Transverse colon (tissue), 4 donors: ENCODE measurements at regions not wholly inside any gene's neighbourhood (a gene's known extent, or its start where the extent isn't known, plus 50 kb on each side); places are given as distances from the start of the nearest gene placed in this dataset.

Experiments
- DNase-seq: peaks from one replicate; pipeline ENCODE4 v3.0.0-alpha.2; 2019
- H3K27ac ChIP-seq, 4 donors: fragments of 200-600 bp; sonication (generic); 2 replicates each; pipeline ENCODE4 v1.5.1; 2016 to 2018; ENCODE audit warnings: inconsistent platforms in 4 of 4
- H3K27me3 ChIP-seq: fragments of 200-600 bp; sonication (generic); 2 replicates; pipeline ENCODE4 v1.5.1; 2017; ENCODE audit warnings: inconsistent platforms
- H3K36me3 ChIP-seq, 4 donors: fragments of 200-600 bp; sonication (generic); 2 replicates each; pipeline ENCODE4 v1.5.1; 2017 to 2019; ENCODE audit warnings: inconsistent platforms in 4 of 4
- H3K4me1 ChIP-seq, 4 donors: fragments of 200-600 bp; sonication (generic); 2 replicates each; pipeline ENCODE4 v1.5.1; 2017 to 2020; ENCODE audit warnings: inconsistent platforms in 4 of 4
- H3K4me3 ChIP-seq, 4 donors: fragments of 200-600 bp; sonication (generic); 1 replicate in 1 of 4; 2 replicates in 3 of 4; pipeline versions ENCODE4 v1.5.1 to v1.6.1; 2017 to 2019; ENCODE audit warnings: inconsistent platforms in 4 of 4
- H3K9me3 ChIP-seq, 2 donors: fragments of 200-600 bp; sonication (generic); 2 replicates each; pipeline ENCODE4 v1.5.1; 2017 to 2019; ENCODE audit warnings: inconsistent platforms in 2 of 2
- CTCF ChIP-seq, 5 experiments: fragments of 200-600 bp in 3 of 5; fragments of 450-650 bp in 2 of 5; sonication (generic) in 3 of 5; IDR thresholded peaks; 1 replicate in 2 of 5; 2 replicates in 3 of 5; pipeline ENCODE4 v1.5.1; 2016 to 2017; ENCODE audit warnings: antibody characterized with exemption in 5 of 5, inconsistent platforms in 3 of 5, mild to moderate bottlenecking in 2 of 5, moderate library complexity in 1 of 5
- EP300 ChIP-seq: sonication (generic); formaldehyde crosslinking; IDR thresholded peaks from one replicate; pipeline ENCODE4 v1.6.1; 2017; ENCODE audit warnings: antibody characterized with exemption, low read depth
- POLR2A ChIP-seq: fragments of 450-650 bp; IDR thresholded peaks from one replicate; pipeline ENCODE4 v1.6.1; 2016; ENCODE audit warnings: antibody characterized with exemption, mild to moderate bottlenecking, moderate library complexity
- POLR2AphosphoS5 ChIP-seq, 3 donors: sonication (generic); formaldehyde crosslinking; IDR thresholded peaks; one replicate each; pipeline ENCODE4 v1.6.1; 2016; ENCODE audit warnings: antibody characterized with exemption in 3 of 3
- WGBS, 2 donors: methylation state at CpG; one replicate each; pipeline ENCODE4 v1.1.5; 2018; ENCODE audit warnings: low coverage in 1 of 2; 5-methylcytosine and 5-hydroxymethylcytosine counted together
- in situ Hi-C, 4 donors: fragments of 200-750 bp; cut with MboI; loops; one replicate each; pipeline versions ENCODE4 v1.15.0 to v1.15.1; 2017; ENCODE audit warnings: low sequenced_read_pairs in 3 of 4, low pct_ligation_motif_present in 1 of 4, low pct_unique_long_range_greater_than_20kb in 1 of 4
- intact Hi-C: fragments of 100-400 bp; cut with DNase I; formaldehyde crosslinking; loops from one replicate; pipeline ENCODE4 v1.15.1; 2023; ENCODE audit warnings: low total_unique reads

DNA sequence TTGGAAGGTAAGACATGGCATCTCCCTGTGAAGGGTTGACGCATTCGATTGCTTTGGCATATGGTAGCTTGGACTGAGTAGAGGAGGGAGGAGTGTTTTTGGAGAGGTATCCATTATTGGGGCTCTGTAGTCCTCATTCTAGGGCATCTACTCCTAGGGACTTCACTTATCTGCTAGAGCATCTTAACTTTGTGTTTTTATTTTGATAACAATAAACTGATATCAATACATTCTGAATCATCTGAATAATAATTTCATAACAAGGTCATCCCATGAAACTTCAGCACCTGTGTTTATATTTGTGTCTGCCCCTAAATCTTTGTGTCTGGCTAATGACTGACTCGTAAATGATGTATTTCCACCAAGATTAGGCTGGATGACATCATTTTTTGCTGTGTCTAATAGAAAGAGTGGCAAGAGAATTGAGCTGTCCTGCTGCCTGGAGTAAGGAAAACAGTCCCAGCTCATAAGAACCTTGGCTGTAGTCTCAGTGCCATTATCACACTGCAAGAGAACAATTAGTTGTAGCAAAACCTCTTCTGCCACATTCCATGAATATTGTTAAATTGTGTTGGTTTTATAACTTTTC lies 288.5 kb downstream of the PRL start:
- 85 to 86% methylated on average over 2 to 3 of the region's 3 CpGs for WGBS, 2 donors
- in situ Hi-C loops: no loop called here

DNA sequence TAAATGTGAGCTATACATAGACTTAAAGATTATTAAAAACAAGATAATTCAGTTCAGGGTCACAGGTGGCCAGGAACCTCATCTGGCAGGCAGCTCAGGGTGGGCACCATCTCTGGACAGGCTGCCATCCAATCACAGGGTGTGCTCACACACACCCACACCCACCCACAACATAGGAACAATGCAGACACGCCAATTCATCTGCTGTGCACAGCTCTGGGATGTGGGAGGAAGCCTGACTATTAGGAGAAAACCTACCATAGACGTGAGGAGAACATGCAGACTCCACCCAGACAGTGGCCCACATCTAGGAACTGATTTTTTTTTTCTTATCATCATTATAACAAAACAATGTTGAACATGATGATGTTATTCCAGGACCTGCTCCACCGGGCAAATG lies 286.7 kb downstream of the PRL start:
- in situ Hi-C loops (no loop called here), intact Hi-C loops (no loop called here)
- Histone ChIP-seq H3K4me3 (no peak overlapping the region), H3K36me3 (no peaks in the 10 kb centered on the region), H3K9me3 (no peaks in the 10 kb centered on the region), H3K27me3 (no peaks in the 10 kb centered on the region), H3K4me1 (no peaks in the 10 kb centered on the region), H3K27ac (no peak overlapping the region)
- WGBS, 2 donors: 78 to 92% methylated on average over 1 to 3 of the region's 3 CpGs
- TF ChIP-seq POLR2AphosphoS5 (IDR thresholded peaks at IDR 0.05) (no peak), EP300 (no peak), CTCF (IDR thresholded peaks at IDR 0.05) (no peak), POLR2A (no peak)
- DNase-seq: no peak

More for the DNA sequence above, 288.5 kb downstream of the PRL start:
- H3K4me1 ChIP-seq: peaks cover 0 to 7% (median under 1%) of the 10 kb centered on the region in 4 donors
- DNase-seq: no peak
- no peak overlapping the region for H3K4me3 ChIP-seq
- H3K27ac ChIP-seq: no peak overlapping the region
- TF ChIP-seq EP300: no peak
- TF ChIP-seq CTCF (IDR thresholded peaks at IDR 0.05): no peak
- no peak for TF ChIP-seq POLR2AphosphoS5 (IDR thresholded peaks at IDR 0.05)
- no peak for TF ChIP-seq POLR2A
- H3K36me3 ChIP-seq: no peaks in the 10 kb centered on the region
- H3K9me3 ChIP-seq: no peaks in the 10 kb centered on the region
- no peaks in the 10 kb centered on the region for H3K27me3 ChIP-seq
- intact Hi-C loops: no loop called here

GRCh38 chr6:22015216-22015615 lies 281.6 kb downstream of the PRL start:
- Histone ChIP-seq H3K4me3 (no peak overlapping the region), H3K36me3 (no peaks in the 10 kb centered on the region), H3K27me3 (no peaks in the 10 kb centered on the region), H3K4me1 (no peaks in the 10 kb centered on the region), H3K27ac (no peak overlapping the region), H3K9me3 (no peaks in the 10 kb centered on the region)
- DNase-seq: no peak
- TF ChIP-seq EP300 (no peak), POLR2AphosphoS5 (IDR thresholded peaks at IDR 0.05) (no peak), CTCF (IDR thresholded peaks at IDR 0.05) (no peak), POLR2A (no peak)
- WGBS, 2 donors: 80 to 92% methylated on average over 1 to 7 of the region's 7 CpGs
- in situ Hi-C loops (no loop called here), intact Hi-C loops (no loop called here)

DNA sequence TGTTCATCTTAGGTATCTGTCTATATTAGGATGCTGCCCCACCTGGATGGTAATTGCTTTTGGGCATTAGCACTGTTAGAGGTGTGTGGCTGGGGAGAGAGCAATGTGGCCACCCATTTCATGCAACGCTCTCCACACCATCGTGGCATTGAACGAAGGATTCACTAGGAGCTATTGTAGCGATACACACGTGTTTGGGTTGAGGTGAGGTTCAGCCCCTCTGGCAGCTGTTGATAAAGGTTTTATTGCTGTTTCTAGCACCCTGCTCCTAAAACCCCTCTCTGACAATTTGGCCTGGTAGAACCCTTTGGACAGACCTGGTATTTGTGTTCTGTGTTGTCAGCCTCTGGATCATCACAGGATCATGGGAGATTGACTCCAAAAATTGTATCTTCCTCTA lies 280.9 kb downstream of the PRL start:
- Histone ChIP-seq H3K4me1 (no peaks in the 10 kb centered on the region), H3K9me3 (no peaks in the 10 kb centered on the region), H3K27ac (no peak overlapping the region), H3K27me3 (no peaks in the 10 kb centered on the region), H3K36me3 (no peaks in the 10 kb centered on the region), H3K4me3 (no peak overlapping the region)
- 88% methylated on average over 5 of the region's 5 CpGs; no CpG with 5 or more reads in 1 of the 2 donors for WGBS, 2 donors
- intact Hi-C loops: no loop called here
- in situ Hi-C loops: no loop called here
- TF ChIP-seq POLR2AphosphoS5 (IDR thresholded peaks at IDR 0.05) (no peak), POLR2A (no peak), EP300 (no peak), CTCF (IDR thresholded peaks at IDR 0.05) (no peak)
- no peak for DNase-seq
